Astrocyte (in vitro differentiated cells and primary cell): ENCODE measurements at regions not wholly inside any gene's neighbourhood (a gene's known extent, or its start where the extent isn't known, plus 50 kb on each side); places are given as distances from the start of the nearest gene placed in this dataset.
A peak's percentile ranks its signal among the peaks of the same experiment; 100 is the strongest.

Experiments used
- DNase-seq: peaks from one replicate; pipeline ENCODE4 v3.0.0-alpha.2; 2010; ENCODE audit warnings: low read depth
- FAIRE-seq: peaks from 2 replicates; lab custom pipeline; 2011; peaks lifted over from hg19 to GRCh38; lab: Jason Lieb, UNC
- H2AFZ ChIP-seq: 2 replicates; pipeline ENCODE4 v1.6.0; 2012; ENCODE audit warnings: low read depth, low read length, inconsistent platforms
- H3K27ac ChIP-seq: 2 replicates; pipeline ENCODE4 v1.5.1; 2011; ENCODE audit warnings: low read depth, low read length, inconsistent platforms
- H3K27me3 ChIP-seq: 2 replicates; pipeline ENCODE4 v1.6.0; 2011; ENCODE audit warnings: low read length, inconsistent platforms; ENCODE audit not compliant: insufficient read depth
- H3K36me3 ChIP-seq: 2 replicates; pipeline ENCODE4 v1.5.1; 2011; ENCODE audit warnings: low read length, inconsistent platforms; ENCODE audit not compliant: insufficient read depth
- H3K4me1 ChIP-seq: 2 replicates; pipeline ENCODE4 v1.5.1; 2011; ENCODE audit warnings: low read length, inconsistent platforms; ENCODE audit not compliant: insufficient read depth
- H3K4me2 ChIP-seq: 2 replicates; pipeline ENCODE4 v1.6.0; 2012; ENCODE audit warnings: low read length, inconsistent platforms
- H3K4me3 ChIP-seq: 2 replicates; pipeline ENCODE4 v1.5.1; 2011; ENCODE audit warnings: low read depth, mild to moderate bottlenecking, low read length, inconsistent platforms; ENCODE audit not compliant: insufficient read depth
- H3K79me2 ChIP-seq: 2 replicates; pipeline ENCODE4 v1.6.0; 2012; ENCODE audit warnings: mild to moderate bottlenecking, low read length, inconsistent platforms; ENCODE audit not compliant: insufficient read depth
- H3K9ac ChIP-seq: 2 replicates; pipeline ENCODE4 v1.6.0; 2012; ENCODE audit warnings: mild to moderate bottlenecking, low read length, inconsistent platforms
- H3K9me3 ChIP-seq: 2 replicates; pipeline ENCODE4 v1.5.1; 2012; ENCODE audit warnings: low read depth, mild to moderate bottlenecking, low read length, inconsistent platforms; ENCODE audit not compliant: insufficient read depth
- H4K20me1 ChIP-seq: 2 replicates; pipeline ENCODE4 v1.6.0; 2012; ENCODE audit warnings: low read length, inconsistent platforms; ENCODE audit not compliant: insufficient read depth
- H3K27ac Mint-ChIP-seq: one replicate; pipeline ENCODE4 v1.8.0; 2021; ENCODE audit warnings: mild to moderate bottlenecking, mixed read lengths; ENCODE audit not compliant: unreplicated experiment
- H3K27me3 Mint-ChIP-seq: one replicate; pipeline ENCODE4 v1.8.0; 2021; ENCODE audit warnings: low read depth, mixed read lengths; ENCODE audit not compliant: unreplicated experiment
- H3K36me3 Mint-ChIP-seq: one replicate; pipeline ENCODE4 v1.8.0; 2021; ENCODE audit warnings: low read depth, mixed read lengths; ENCODE audit not compliant: unreplicated experiment
- H3K4me1 Mint-ChIP-seq: one replicate; pipeline ENCODE4 v1.8.0; 2021; ENCODE audit warnings: low read depth, mixed read lengths; ENCODE audit not compliant: unreplicated experiment
- H3K4me3 Mint-ChIP-seq: one replicate; pipeline ENCODE4 v1.8.0; 2021; ENCODE audit warnings: mild to moderate bottlenecking, moderate library complexity, mixed read lengths; ENCODE audit not compliant: unreplicated experiment
- H3K9me3 Mint-ChIP-seq: one replicate; pipeline ENCODE4 v1.8.0; 2021; ENCODE audit warnings: mild to moderate bottlenecking, mixed read lengths; ENCODE audit not compliant: unreplicated experiment
- CTCF ChIP-seq: IDR thresholded peaks from 2 replicates; pipeline ENCODE4 v1.5.1; 2011; ENCODE audit warnings: low read depth, mild to moderate bottlenecking, inconsistent platforms, low read length, moderate library complexity; ENCODE audit not compliant: insufficient read depth
- EZH2 ChIP-seq: IDR thresholded peaks from 2 replicates; pipeline ENCODE4 v1.6.1; 2012; ENCODE audit warnings: mild to moderate bottlenecking, low read length, inconsistent platforms; ENCODE audit not compliant: insufficient read depth

GRCh38 chr1:60989749-60990713 lies 92.3 kb upstream of the NFIA start:
- peaks cover 3% of the 10 kb centered on the region for H3K9me3 Mint-ChIP-seq
- peak overlapping the region; percentile 31 for H3K9ac ChIP-seq
- peak overlapping the region; percentile 3 for H3K4me3 ChIP-seq
- TF ChIP-seq CTCF: no peak
- no peak for TF ChIP-seq EZH2
- H3K9me3 ChIP-seq: no peaks in the 10 kb centered on the region
- no peaks in the 10 kb centered on the region for H3K36me3 Mint-ChIP-seq
- peaks cover 28% of the 10 kb centered on the region for H3K4me1 ChIP-seq
- peak overlapping the region; percentile 56 for H2AFZ ChIP-seq
- H3K4me3 Mint-ChIP-seq: no peak overlapping the region
- H3K4me2 ChIP-seq: peak overlapping the region; percentile 74
- H3K27me3 ChIP-seq: no peaks in the 10 kb centered on the region
- peak; percentile 77 for FAIRE-seq
- no peaks in the 10 kb centered on the region for H3K79me2 ChIP-seq
- H3K36me3 ChIP-seq: no peaks in the 10 kb centered on the region
- DNase-seq: peak; percentile 91
- H3K27ac Mint-ChIP-seq: peak overlapping the region; percentile 29
- H3K27ac ChIP-seq: peak overlapping the region; percentile 58
- no peaks in the 10 kb centered on the region for H4K20me1 ChIP-seq
- H3K4me1 Mint-ChIP-seq: peaks cover 10% of the 10 kb centered on the region
- H3K27me3 Mint-ChIP-seq: no peaks in the 10 kb centered on the region

- Mint-ChIP-seq H3K4me1 (peaks cover 13% of the 10 kb centered on the region), H3K9me3 (peaks cover 3% of the 10 kb centered on the region)
Measured at GRCh38 chr1:60988891-60989290, 93.5 kb upstream of the NFIA start.

More at GRCh38 chr1:60988891-60989290, 93.5 kb upstream of the NFIA start:
- H3K27me3 Mint-ChIP-seq: peaks cover under 1% of the 10 kb centered on the region
- Histone ChIP-seq H3K36me3 (no peaks in the 10 kb centered on the region), H3K4me1 (peaks cover 35% of the 10 kb centered on the region), H3K27me3 (no peaks in the 10 kb centered on the region), H3K4me3 (no peak overlapping the region), H3K9ac (no peak overlapping the region), H3K9me3 (no peaks in the 10 kb centered on the region), H4K20me1 (no peaks in the 10 kb centered on the region), H3K79me2 (no peaks in the 10 kb centered on the region), H2AFZ (no peak overlapping the region), H3K27ac (no peak overlapping the region), H3K4me2 (peak overlapping the region; percentile 74)
- H3K27ac Mint-ChIP-seq: no peak overlapping the region
- H3K4me3 Mint-ChIP-seq: no peak overlapping the region
- no peak for FAIRE-seq
- no peak for DNase-seq
- no peak for TF ChIP-seq EZH2
- TF ChIP-seq CTCF: no peak
- H3K36me3 Mint-ChIP-seq: no peaks in the 10 kb centered on the region
